ENCODE measurements at regions not wholly inside any gene's neighbourhood (a gene's known extent, or its start where the extent isn't known, plus 50 kb on each side); places are given as distances from the start of the nearest gene placed in this dataset.

- no peak overlapping the region for H3K27ac Mint-ChIP-seq
- no peak for ATAC-seq (ENCODE audit: poor library complexity)
- ChIA-PET POLR2A (no interaction called here), CTCF (no interaction called here)
- no peak for DNase-seq
- H3K9me3 Mint-ChIP-seq: peaks cover 10% of the 10 kb centered on the region
- no peaks in the 10 kb centered on the region for H3K27me3 ChIP-seq (ENCODE audit: control insufficient read depth in 1 of 2, insufficient read depth in 2 of 2, low read length in 2 of 2)
- H3K36me3 ChIP-seq (ENCODE audit: insufficient read depth, low read length): no peaks in the 10 kb centered on the region
- no peaks in the 10 kb centered on the region for H3K9me3 ChIP-seq (ENCODE audit: control insufficient read depth in 1 of 2, insufficient read depth in 1 of 2, low read length in 2 of 2)
- no peak for TF ChIP-seq CTCF (IDR thresholded peaks at IDR 0.05)
- no peak overlapping the region for H3K4me3 ChIP-seq (ENCODE audit: low read length)
- no peak overlapping the region for H3K4me3 Mint-ChIP-seq
- no peaks in the 10 kb centered on the region for H3K4me1 Mint-ChIP-seq (ENCODE audit: low read depth)
- H3K36me3 Mint-ChIP-seq (ENCODE audit: low read depth): no peaks in the 10 kb centered on the region
- H3K27me3 Mint-ChIP-seq: no peaks in the 10 kb centered on the region
- intact Hi-C loops (cut with DNase I, micrococcal nuclease): no loop called here
- no peaks in the 10 kb centered on the region for H3K4me1 ChIP-seq (ENCODE audit: insufficient read depth, low read length)
- no peak overlapping the region for H3K27ac ChIP-seq (ENCODE audit: low read depth in 1 of 2, low read length in 2 of 2)
These were observed 221.4 kb upstream of the ST6GAL2 start for GRCh38 chr2:107107351-107107750.

GRCh38 chr2:107108556-107108955 is 222.6 kb upstream of the ST6GAL2 start:
- no peaks in the 10 kb centered on the region for H3K27me3 Mint-ChIP-seq
- no peak overlapping the region for H3K4me3 Mint-ChIP-seq
- Histone ChIP-seq H3K4me3 (ENCODE audit: low read length) (no peak overlapping the region), H3K4me1 (ENCODE audit: insufficient read depth, low read length) (no peaks in the 10 kb centered on the region), H3K9me3 (ENCODE audit: control insufficient read depth in 1 of 2, insufficient read depth in 1 of 2, low read length in 2 of 2) (no peaks in the 10 kb centered on the region), H3K27me3 (ENCODE audit: control insufficient read depth in 1 of 2, insufficient read depth in 2 of 2, low read length in 2 of 2) (no peaks in the 10 kb centered on the region), H3K36me3 (ENCODE audit: insufficient read depth, low read length) (no peaks in the 10 kb centered on the region), H3K27ac (ENCODE audit: low read depth in 1 of 2, low read length in 2 of 2) (no peak overlapping the region)
- CTCF ChIA-PET: no interaction called here
- DNase-seq (no peak), ATAC-seq (ENCODE audit: poor library complexity) (no peak)
- no peaks in the 10 kb centered on the region for H3K4me1 Mint-ChIP-seq (ENCODE audit: low read depth)
- no peak for TF ChIP-seq CTCF (IDR thresholded peaks at IDR 0.05)
- no peak overlapping the region for H3K27ac Mint-ChIP-seq
- H3K36me3 Mint-ChIP-seq (ENCODE audit: low read depth): no peaks in the 10 kb centered on the region
- POLR2A ChIA-PET: no interaction called here
- peaks cover 3% of the 10 kb centered on the region for H3K9me3 Mint-ChIP-seq
- intact Hi-C loops (cut with DNase I, micrococcal nuclease): no loop called here

- no peaks in the 10 kb centered on the region for H3K27me3 ChIP-seq (ENCODE audit: control insufficient read depth in 1 of 2, insufficient read depth in 2 of 2, low read length in 2 of 2)
- CTCF ChIA-PET: no interaction called here
- Mint-ChIP-seq H3K9me3 (peaks cover 2% of the 10 kb centered on the region), H3K27me3 (no peaks in the 10 kb centered on the region), H3K4me3 (no peak overlapping the region), H3K4me1 (ENCODE audit: low read depth) (no peaks in the 10 kb centered on the region), H3K36me3 (ENCODE audit: low read depth) (no peaks in the 10 kb centered on the region), H3K27ac (no peak overlapping the region)
- H3K4me1 ChIP-seq (ENCODE audit: insufficient read depth, low read length): no peaks in the 10 kb centered on the region
- no peak overlapping the region for H3K4me3 ChIP-seq (ENCODE audit: low read length)
- no peak overlapping the region for H3K27ac ChIP-seq (ENCODE audit: low read depth in 1 of 2, low read length in 2 of 2)
- no peaks in the 10 kb centered on the region for H3K36me3 ChIP-seq (ENCODE audit: insufficient read depth, low read length)
- POLR2A ChIA-PET: no interaction called here
- intact Hi-C loops (cut with DNase I, micrococcal nuclease): no loop called here
- H3K9me3 ChIP-seq (ENCODE audit: control insufficient read depth in 1 of 2, insufficient read depth in 1 of 2, low read length in 2 of 2): no peaks in the 10 kb centered on the region
- no peak for TF ChIP-seq CTCF (IDR thresholded peaks at IDR 0.05)
- DNase-seq: no peak
- ATAC-seq (ENCODE audit: poor library complexity): no peak
These were observed 225.7 kb upstream of the ST6GAL2 start for GRCh38 chr2:107111623-107112022.
